Gastrocnemius medialis (tissue), 4 donors: ENCODE measurements at regions not wholly inside any gene's neighbourhood (a gene's known extent, or its start where the extent isn't known, plus 50 kb on each side); places are given as distances from the start of the nearest gene placed in this dataset.
"Not testable (repeated sequence)": the region's sequence is repeated elsewhere in the genome, so short reads cannot be mapped to it uniquely, and the experiment has no call there.

Experiments
- ATAC-seq, 2 donors: fragments of 150-250 bp; one replicate each; pipeline ENCODE4 v1.9.1; 2016
- DNase-seq, 2 donors: peaks; one replicate each; pipeline ENCODE4 v3.0.0-alpha.2; 2019
- H3K27ac ChIP-seq, 4 donors: fragments of 200-600 bp; sonication (generic); 1 replicate in 1 of 4; 2 replicates in 3 of 4; pipeline ENCODE4 v1.5.1; 2016 to 2018; ENCODE audit warnings: mild to moderate bottlenecking in 2 of 4, moderate library complexity in 1 of 4
- H3K27me3 ChIP-seq, 3 donors: fragments of 200-600 bp; sonication (generic) in 2 of 3; 1 replicate in 1 of 3; 2 replicates in 2 of 3; pipeline versions ENCODE4 v1.5.1 to v1.6.0; 2016 to 2019; ENCODE audit warnings: mild to moderate bottlenecking in 1 of 3, moderate library complexity in 1 of 3
- H3K36me3 ChIP-seq, 2 donors: fragments of 200-600 bp; sonication (generic) in 1 of 2; one replicate each; pipeline ENCODE4 v1.5.1; 2017 to 2018
- H3K4me1 ChIP-seq, 2 donors: fragments of 200-600 bp; sonication (generic) in 1 of 2; one replicate each; pipeline ENCODE4 v1.5.1; 2016 to 2017; ENCODE audit warnings: mild to moderate bottlenecking in 2 of 2
- H3K4me3 ChIP-seq, 4 donors: fragments of 200-600 bp; sonication (generic) in 3 of 4; 1 replicate in 1 of 4; 2 replicates in 3 of 4; pipeline ENCODE4 v1.5.1; 2016 to 2019; ENCODE audit warnings: mild to moderate bottlenecking in 2 of 4
- H3K9me3 ChIP-seq, 3 donors: fragments of 200-600 bp; sonication (generic) in 2 of 3; 1 replicate in 1 of 3; 2 replicates in 2 of 3; pipeline ENCODE4 v1.5.1; 2016 to 2019
- CTCF ChIP-seq, 5 experiments: fragments of 450-650 bp in 3 of 5; fragments of 200-600 bp in 2 of 5; sonication (generic) in 2 of 5; IDR thresholded peaks in 4 of 5; conservative IDR thresholded peaks in 1 of 5; 1 replicate in 4 of 5; 2 replicates in 1 of 5; pipeline ENCODE4 v1.5.1; 2016 to 2019; ENCODE audit warnings: antibody characterized with exemption in 5 of 5, mild to moderate bottlenecking in 3 of 5, moderate library complexity in 3 of 5
- POLR2A ChIP-seq, 2 donors: fragments of 450-650 bp; IDR thresholded peaks; one replicate each; pipeline ENCODE4 v1.6.1; 2017; ENCODE audit warnings: antibody characterized with exemption in 2 of 2, mild to moderate bottlenecking in 2 of 2, moderate library complexity in 2 of 2
- in situ Hi-C, 4 donors: fragments of 200-750 bp; cut with MboI; loops; one replicate each; pipeline versions ENCODE4 v1.15.0 to v1.8.0; 2017; ENCODE audit warnings: low sequenced_read_pairs in 4 of 4
- intact Hi-C: fragments of 100-400 bp; cut with DNase I; formaldehyde crosslinking; loops from one replicate; pipeline ENCODE4 v1.15.1; 2023; ENCODE audit warnings: low total_unique reads

GRCh38 chr11:25247336-25247735, 750.5 kb downstream of the LUZP2 start:
- intact Hi-C loops, result no loop called here
- no peaks in the 10 kb centered on the region for H3K4me1 ChIP-seq
- no peaks in the 10 kb centered on the region for H3K36me3 ChIP-seq
- DNase-seq (no peak), ATAC-seq (no peak)
- H3K27me3 ChIP-seq, result no peaks in the 10 kb centered on the region
- in situ Hi-C loops, result no loop called here
- H3K27ac ChIP-seq, result no peak overlapping the region
- no peaks in the 10 kb centered on the region for H3K9me3 ChIP-seq
- TF ChIP-seq CTCF (IDR thresholded peaks at IDR 0.05 in 4 of 5, conservative IDR thresholded peaks at IDR 0.05 in 1 of 5) (no peak), POLR2A (IDR thresholded peaks at IDR 0.05) (no peak)
- no peak overlapping the region for H3K4me3 ChIP-seq

GRCh38 chr11:25252854-25253253, 756.0 kb downstream of the LUZP2 start:
- DNase-seq (no peak), ATAC-seq (no peak)
- H3K27me3 ChIP-seq, result no peaks in the 10 kb centered on the region
- H3K27ac ChIP-seq, result no peak overlapping the region
- intact Hi-C loops, result no loop called here
- no peaks in the 10 kb centered on the region for H3K36me3 ChIP-seq
- in situ Hi-C loops, result no loop called here
- H3K4me3 ChIP-seq, result no peak overlapping the region
- H3K4me1 ChIP-seq, result no peaks in the 10 kb centered on the region
- TF ChIP-seq POLR2A (IDR thresholded peaks at IDR 0.05) (no peak), CTCF (IDR thresholded peaks at IDR 0.05 in 4 of 5, conservative IDR thresholded peaks at IDR 0.05 in 1 of 5) (no peak)
- H3K9me3 ChIP-seq, result no peaks in the 10 kb centered on the region

- H3K27ac ChIP-seq, in situ Hi-C loops, H3K27me3 ChIP-seq, H3K4me1 ChIP-seq, H3K9me3 ChIP-seq, ATAC-seq, DNase-seq, H3K36me3 ChIP-seq, intact Hi-C loops, H3K4me3 ChIP-seq: not testable (repeated sequence)
Measured at GRCh38 chr11:25263861-25264260, 767.0 kb downstream of the LUZP2 start.

GRCh38 chr11:25271301-25271700, 774.4 kb downstream of the LUZP2 start:
- DNase-seq (no peak), ATAC-seq (no peak)
- Histone ChIP-seq H3K4me1 (no peaks in the 10 kb centered on the region), H3K9me3 (no peaks in the 10 kb centered on the region), H3K27ac (no peak overlapping the region), H3K27me3 (no peaks in the 10 kb centered on the region), H3K4me3 (no peak overlapping the region), H3K36me3 (no peaks in the 10 kb centered on the region)
- intact Hi-C loops (no loop called here), in situ Hi-C loops (no loop called here)
- no peak for TF ChIP-seq POLR2A (IDR thresholded peaks at IDR 0.05)
- TF ChIP-seq CTCF (IDR thresholded peaks at IDR 0.05 in 4 of 5, conservative IDR thresholded peaks at IDR 0.05 in 1 of 5), result no peak

- H3K9me3 ChIP-seq, result no peaks in the 10 kb centered on the region
- TF ChIP-seq POLR2A (IDR thresholded peaks at IDR 0.05) (no peak), CTCF (IDR thresholded peaks at IDR 0.05 in 4 of 5, conservative IDR thresholded peaks at IDR 0.05 in 1 of 5) (no peak)
- in situ Hi-C loops (no loop called here), intact Hi-C loops (no loop called here)
- H3K36me3 ChIP-seq, result no peaks in the 10 kb centered on the region
- H3K27ac ChIP-seq, result no peak overlapping the region
- no peaks in the 10 kb centered on the region for H3K4me1 ChIP-seq
- ATAC-seq, result no peak
- no peak for DNase-seq
- H3K27me3 ChIP-seq, result no peaks in the 10 kb centered on the region
- H3K4me3 ChIP-seq, result no peak overlapping the region
Measured at GRCh38 chr11:25272214-25272613, 775.4 kb downstream of the LUZP2 start.

GRCh38 chr11:25280821-25281220, 784.0 kb downstream of the LUZP2 start:
- in situ Hi-C loops, intact Hi-C loops: not testable (repeated sequence)

More at GRCh38 chr11:25280821-25281220, 784.0 kb downstream of the LUZP2 start:
- DNase-seq, H3K27ac ChIP-seq, H3K27me3 ChIP-seq, H3K9me3 ChIP-seq, H3K36me3 ChIP-seq, H3K4me1 ChIP-seq, ATAC-seq, H3K4me3 ChIP-seq: not testable (repeated sequence)
